IPS-15b (cell line): ENCODE measurements at regions not wholly inside any gene's neighbourhood (a gene's known extent, or its start where the extent isn't known, plus 50 kb on each side); places are given as distances from the start of the nearest gene placed in this dataset.

Experiments
- H3K27me3 ChIP-seq: one replicate; pipeline ENCODE4 v1.6.1; 2013; ENCODE audit warnings: low read length; ENCODE audit not compliant: control insufficient read depth, insufficient read depth
- H3K36me3 ChIP-seq: one replicate; pipeline ENCODE4 v1.6.1; 2013; ENCODE audit warnings: low read length; ENCODE audit not compliant: control insufficient read depth, insufficient read depth
- H3K4me1 ChIP-seq: one replicate; pipeline ENCODE4 v1.6.1; 2013; ENCODE audit warnings: mild to moderate bottlenecking, low read length; ENCODE audit not compliant: control insufficient read depth, insufficient read depth
- H3K4me3 ChIP-seq: one replicate; pipeline ENCODE4 v1.5.1; 2013; ENCODE audit warnings: low read depth, low read length
- H3K9ac ChIP-seq: one replicate; pipeline ENCODE4 v1.6.1; 2013; ENCODE audit warnings: low read depth, mild to moderate bottlenecking, low read length
- H3K9me3 ChIP-seq: one replicate; pipeline ENCODE4 v1.6.1; 2013; ENCODE audit warnings: mild to moderate bottlenecking, low read length; ENCODE audit not compliant: control insufficient read depth, insufficient read depth

DNA sequence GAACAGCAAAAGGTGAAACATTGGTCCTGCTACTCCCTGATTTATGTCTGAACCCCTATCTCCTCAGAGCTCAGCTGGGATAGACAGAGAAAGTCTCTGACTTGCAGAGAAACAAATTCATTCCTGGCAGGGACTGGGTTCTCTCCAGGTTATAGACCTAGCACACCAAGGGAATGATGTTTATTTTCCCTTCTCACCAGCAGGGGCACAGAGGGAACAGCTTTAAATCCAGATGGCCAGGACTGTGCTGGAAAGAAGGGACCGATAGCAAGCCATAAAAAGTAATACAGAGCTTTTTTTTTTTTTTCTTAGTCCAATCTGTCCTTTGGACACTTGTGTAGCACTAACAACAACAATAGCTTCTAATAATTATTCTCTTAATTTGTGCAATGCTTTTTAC, 141.1 kb upstream of the C9orf72 start:
- Histone ChIP-seq H3K9ac (no peak overlapping the region), H3K9me3 (no peaks in the 10 kb centered on the region), H3K4me1 (no peaks in the 10 kb centered on the region), H3K4me3 (no peak overlapping the region), H3K36me3 (no peaks in the 10 kb centered on the region), H3K27me3 (no peaks in the 10 kb centered on the region)

DNA sequence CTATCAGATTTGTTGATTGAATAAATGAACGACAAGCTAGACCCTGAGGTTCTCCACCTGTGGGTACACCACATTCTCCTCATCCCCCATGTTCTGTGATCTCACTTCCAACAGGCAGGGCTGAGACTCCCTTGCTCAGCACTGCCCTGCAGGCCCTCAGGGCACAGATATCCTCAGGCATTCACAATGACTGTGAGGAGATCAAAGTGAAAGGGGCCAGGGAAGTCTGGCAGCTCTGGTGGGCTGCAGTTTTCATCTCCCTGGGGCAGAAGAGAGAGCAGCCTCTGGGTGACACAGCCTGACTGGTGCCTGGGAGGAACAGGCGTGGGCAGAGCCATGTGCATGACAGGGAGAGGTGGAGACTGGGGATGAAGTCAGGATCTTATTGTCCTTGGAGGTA, 142.4 kb upstream of the C9orf72 start:
- Histone ChIP-seq H3K9me3 (no peaks in the 10 kb centered on the region), H3K4me1 (no peaks in the 10 kb centered on the region), H3K4me3 (no peak overlapping the region), H3K27me3 (no peaks in the 10 kb centered on the region), H3K9ac (no peak overlapping the region), H3K36me3 (no peaks in the 10 kb centered on the region)

DNA sequence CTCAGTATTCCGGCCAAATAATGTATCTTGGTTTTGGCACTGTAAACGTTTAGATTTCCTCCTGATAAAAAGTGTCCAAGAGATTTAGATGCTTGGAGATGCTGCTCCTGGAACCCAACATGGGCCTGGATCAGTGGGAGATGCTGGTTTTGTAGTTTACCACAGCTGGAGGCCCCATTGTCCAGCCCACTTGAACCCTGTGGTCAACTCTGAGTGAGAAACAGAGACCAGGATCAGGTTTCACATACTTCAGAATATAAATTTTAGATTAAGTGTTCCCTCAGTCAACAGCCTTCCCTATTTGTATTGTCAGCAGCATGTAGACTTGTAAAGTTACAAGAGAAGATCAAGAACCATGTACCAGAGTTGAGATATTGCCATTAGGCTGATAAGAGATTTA, 144.7 kb upstream of the C9orf72 start:
- no peaks in the 10 kb centered on the region for H3K27me3 ChIP-seq
- no peaks in the 10 kb centered on the region for H3K36me3 ChIP-seq
- H3K9me3 ChIP-seq: no peaks in the 10 kb centered on the region
- H3K4me1 ChIP-seq: no peaks in the 10 kb centered on the region
- no peak overlapping the region for H3K9ac ChIP-seq
- H3K4me3 ChIP-seq: no peak overlapping the region

DNA sequence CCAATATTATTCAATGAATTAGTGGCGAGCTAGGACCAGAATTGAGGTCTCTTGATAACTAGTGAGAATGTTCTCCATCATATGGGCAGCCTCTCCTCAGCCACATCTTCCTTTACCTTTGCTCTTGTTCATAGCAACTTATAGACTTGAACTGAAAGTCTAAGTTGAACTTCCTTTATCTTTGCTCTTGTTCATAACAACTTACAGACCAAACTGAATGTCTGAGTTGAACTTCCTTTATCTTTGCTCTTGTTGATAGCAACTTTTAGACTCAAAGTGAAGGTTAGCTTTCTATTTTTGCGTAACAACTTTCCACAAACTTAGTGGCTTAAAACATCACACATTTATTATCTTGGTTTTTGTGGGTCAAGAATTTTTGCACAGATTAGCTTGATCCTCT, 146.4 kb upstream of the C9orf72 start:
- no peaks in the 10 kb centered on the region for H3K9me3 ChIP-seq
- no peaks in the 10 kb centered on the region for H3K27me3 ChIP-seq
- H3K4me1 ChIP-seq: no peaks in the 10 kb centered on the region
- H3K9ac ChIP-seq: no peak overlapping the region
- H3K36me3 ChIP-seq: no peaks in the 10 kb centered on the region
- no peak overlapping the region for H3K4me3 ChIP-seq

DNA sequence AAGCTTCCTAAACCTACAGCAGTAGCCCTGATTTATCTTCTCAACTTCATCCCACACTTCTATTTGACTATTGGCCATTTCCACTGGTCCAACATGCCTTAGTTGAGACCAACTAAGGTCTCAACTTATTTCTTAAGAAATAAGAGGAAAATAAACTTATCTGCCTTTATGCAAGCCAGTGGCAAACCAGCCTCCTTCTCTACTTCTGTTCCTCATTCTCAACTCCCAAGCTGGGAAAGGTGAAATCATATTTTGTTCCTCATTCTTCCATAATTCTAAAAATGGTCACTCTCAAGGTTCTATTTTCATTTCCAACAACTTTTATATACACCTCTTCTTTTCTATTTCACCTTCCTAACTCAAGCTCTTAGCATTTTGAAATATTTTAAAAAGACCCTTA, 149.6 kb upstream of the C9orf72 start:
- H3K27me3 ChIP-seq: no peaks in the 10 kb centered on the region
- H3K9ac ChIP-seq: no peak overlapping the region
- H3K36me3 ChIP-seq: no peaks in the 10 kb centered on the region
- no peak overlapping the region for H3K4me3 ChIP-seq
- peaks cover 5% of the 10 kb centered on the region for H3K4me1 ChIP-seq
- H3K9me3 ChIP-seq: no peaks in the 10 kb centered on the region

DNA sequence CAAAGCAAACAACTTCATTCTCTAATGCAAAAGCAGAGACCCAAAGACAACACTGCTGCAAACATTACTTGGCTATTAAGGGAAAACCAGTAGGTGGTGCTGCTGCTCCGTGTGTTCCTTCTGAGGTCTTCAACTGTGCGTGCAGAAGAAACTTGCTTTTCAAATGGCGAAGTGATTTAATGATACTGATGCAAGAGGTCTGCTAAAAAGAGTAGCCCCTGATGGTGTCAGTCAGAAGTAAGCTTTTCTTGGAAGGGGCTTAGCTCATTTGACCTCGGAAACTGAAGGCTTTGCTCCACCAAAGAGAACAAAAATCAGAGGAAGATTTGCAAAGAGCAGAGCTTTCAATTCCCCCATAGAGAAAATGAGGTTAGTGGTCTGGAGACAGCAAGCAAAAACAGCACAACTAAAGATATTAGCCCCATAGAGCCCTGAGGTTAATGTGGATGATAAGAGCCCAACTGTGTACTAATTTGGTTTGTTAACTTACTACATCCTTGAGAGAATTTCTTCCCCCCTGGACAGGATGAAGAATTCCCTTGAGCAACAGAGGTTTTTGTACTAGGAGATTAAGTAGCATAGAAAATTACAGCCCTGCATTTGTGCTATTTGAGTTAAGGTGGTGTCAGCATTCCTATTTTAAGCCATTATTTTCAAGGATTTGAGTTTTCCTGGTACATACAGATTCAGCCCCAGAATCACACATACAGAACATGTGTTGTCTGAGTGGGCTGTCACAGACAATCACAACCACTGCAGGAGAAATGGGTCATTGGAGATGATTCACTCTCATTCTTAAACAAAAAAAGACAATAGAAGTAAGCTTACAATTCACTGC, 153.2 kb upstream of the C9orf72 start:
- Histone ChIP-seq H3K27me3 (no peaks in the 10 kb centered on the region), H3K36me3 (no peaks in the 10 kb centered on the region), H3K4me3 (no peak overlapping the region), H3K4me1 (peaks cover 5% of the 10 kb centered on the region), H3K9ac (no peak overlapping the region), H3K9me3 (no peaks in the 10 kb centered on the region)

DNA sequence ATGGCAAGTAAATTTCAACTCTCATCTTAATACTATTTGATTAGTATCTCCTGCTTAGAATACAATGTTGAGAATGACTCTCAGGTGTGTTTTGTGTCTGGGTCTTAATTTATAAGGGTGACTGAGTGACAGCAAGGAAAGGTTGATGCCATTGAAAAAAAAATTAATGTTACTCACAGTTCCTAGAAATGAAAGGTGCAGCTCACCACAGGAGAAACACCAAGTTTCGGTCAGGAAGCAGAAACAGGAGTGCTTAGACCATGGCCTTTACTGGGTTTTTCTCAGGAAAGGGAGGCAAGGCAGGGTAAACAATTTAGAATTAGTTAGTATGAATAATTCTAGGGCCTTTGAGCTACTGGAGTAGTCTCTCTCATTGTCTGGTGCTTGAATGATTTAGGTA, 159.2 kb upstream of the C9orf72 start:
- H3K9ac ChIP-seq: no peak overlapping the region
- H3K4me3 ChIP-seq: no peak overlapping the region
- no peaks in the 10 kb centered on the region for H3K9me3 ChIP-seq
- H3K4me1 ChIP-seq: no peaks in the 10 kb centered on the region
- H3K36me3 ChIP-seq: no peaks in the 10 kb centered on the region
- no peaks in the 10 kb centered on the region for H3K27me3 ChIP-seq

DNA sequence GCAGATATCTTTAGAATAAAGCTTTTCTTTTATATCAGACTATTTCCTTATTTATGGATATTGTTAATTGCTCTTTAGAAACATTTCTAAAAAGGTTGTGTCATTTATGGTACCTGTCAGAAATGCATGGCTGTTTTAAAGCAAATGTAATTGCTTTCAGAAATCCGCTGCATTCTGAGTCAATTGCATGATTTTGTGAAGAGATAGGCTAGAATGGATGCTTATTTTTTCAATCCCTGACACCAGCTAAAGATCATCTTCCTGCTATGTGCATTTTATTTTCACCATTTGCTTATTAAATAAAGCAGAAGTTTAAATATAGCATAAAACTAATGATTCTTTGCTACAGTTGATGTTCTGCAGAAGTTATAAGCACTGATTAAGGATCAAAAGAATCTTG, 170.2 kb upstream of the C9orf72 start:
- Histone ChIP-seq H3K9ac (no peak overlapping the region), H3K36me3 (no peaks in the 10 kb centered on the region), H3K4me3 (no peak overlapping the region), H3K4me1 (no peaks in the 10 kb centered on the region), H3K9me3 (no peaks in the 10 kb centered on the region), H3K27me3 (no peaks in the 10 kb centered on the region)

DNA sequence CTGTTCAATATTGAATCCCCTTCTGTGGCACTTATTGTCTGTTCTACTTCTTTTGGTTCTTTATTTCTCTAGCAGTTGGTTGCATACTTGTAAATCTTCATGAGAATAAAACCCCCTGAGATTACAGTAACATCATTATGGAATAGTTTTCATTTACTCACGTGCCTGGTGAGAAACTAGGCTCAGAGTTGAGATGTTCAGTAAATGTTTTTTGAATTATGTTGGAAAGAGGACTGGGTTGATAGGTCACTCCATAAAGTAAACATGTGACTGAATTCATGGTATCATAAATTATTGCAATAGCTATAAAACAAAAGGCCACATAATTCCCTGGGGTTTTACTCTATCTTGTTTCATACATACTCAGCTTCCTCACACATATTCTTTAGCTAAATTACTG, 174.2 kb upstream of the C9orf72 start:
- no peaks in the 10 kb centered on the region for H3K27me3 ChIP-seq
- H3K36me3 ChIP-seq: no peaks in the 10 kb centered on the region
- H3K4me3 ChIP-seq: no peak overlapping the region
- no peaks in the 10 kb centered on the region for H3K9me3 ChIP-seq
- H3K4me1 ChIP-seq: peaks cover 27% of the 10 kb centered on the region
- H3K9ac ChIP-seq: no peak overlapping the region

DNA sequence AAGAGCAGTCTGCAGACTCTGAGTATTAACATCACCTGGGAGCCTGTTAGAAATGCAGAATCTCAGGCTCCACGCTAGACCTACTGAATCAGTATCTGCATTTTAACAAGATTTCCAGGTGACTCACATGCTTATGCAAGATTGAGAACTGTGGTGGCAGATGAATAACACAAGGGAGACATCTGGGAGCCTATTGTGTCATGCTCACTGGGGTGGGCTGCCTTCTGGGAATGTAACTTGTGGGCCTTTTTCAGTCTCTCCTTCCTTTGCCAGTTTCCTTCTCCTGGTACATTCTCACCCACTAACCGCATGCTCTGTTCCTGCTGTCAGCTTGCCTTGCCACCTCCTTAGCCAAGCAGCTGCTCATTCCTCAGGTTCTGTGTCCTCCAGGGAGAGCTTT, 176.6 kb upstream of the C9orf72 start:
- Histone ChIP-seq H3K4me3 (no peak overlapping the region), H3K9ac (no peak overlapping the region), H3K27me3 (no peaks in the 10 kb centered on the region), H3K9me3 (no peaks in the 10 kb centered on the region), H3K4me1 (peaks cover 27% of the 10 kb centered on the region), H3K36me3 (no peaks in the 10 kb centered on the region)

DNA sequence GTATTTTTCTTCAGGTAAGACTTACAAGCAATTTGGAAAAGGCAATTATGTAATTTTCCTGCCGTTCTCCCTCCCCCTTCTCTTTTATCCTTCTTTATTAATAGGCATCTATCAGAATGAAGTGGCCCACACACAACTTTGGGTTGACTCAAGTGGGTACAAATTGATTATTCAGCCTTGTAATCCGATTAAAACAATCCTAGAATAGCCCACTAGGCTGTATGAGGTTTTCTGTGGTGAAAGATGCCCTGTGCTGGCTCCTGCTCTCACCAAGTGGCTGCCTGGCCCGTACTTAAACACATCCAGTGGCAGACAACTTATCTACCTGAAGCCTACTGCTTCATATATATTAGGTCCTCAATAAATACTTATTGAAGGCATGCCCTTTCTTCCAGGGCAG, 177.3 kb upstream of the C9orf72 start:
- Histone ChIP-seq H3K27me3 (no peaks in the 10 kb centered on the region), H3K4me1 (peaks cover 27% of the 10 kb centered on the region), H3K4me3 (no peak overlapping the region), H3K9me3 (no peaks in the 10 kb centered on the region), H3K36me3 (no peaks in the 10 kb centered on the region), H3K9ac (no peak overlapping the region)

DNA sequence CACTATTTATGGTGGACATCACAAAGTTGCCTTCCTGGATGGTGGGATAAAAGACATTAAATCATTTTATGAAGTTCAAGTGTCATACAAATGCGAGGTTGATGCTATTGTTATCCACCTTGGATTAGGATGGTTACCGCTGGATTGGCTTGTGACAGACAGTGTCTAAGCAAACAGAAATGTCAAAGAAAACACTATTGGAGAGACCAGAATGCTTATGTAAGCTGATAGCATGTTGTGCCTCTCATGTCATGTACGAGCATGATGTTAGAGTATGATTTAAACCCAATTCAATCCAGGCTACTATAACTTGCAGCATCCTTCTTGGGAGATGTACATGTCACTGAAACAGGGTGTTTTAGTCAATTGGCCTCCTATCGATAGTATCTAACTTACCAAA, 178.8 kb upstream of the C9orf72 start:
- no peak overlapping the region for H3K9ac ChIP-seq
- H3K27me3 ChIP-seq: no peaks in the 10 kb centered on the region
- H3K4me3 ChIP-seq: no peak overlapping the region
- peaks cover 27% of the 10 kb centered on the region for H3K4me1 ChIP-seq
- no peaks in the 10 kb centered on the region for H3K9me3 ChIP-seq
- no peaks in the 10 kb centered on the region for H3K36me3 ChIP-seq
